ENCODE measurements at regions not wholly inside any gene's neighbourhood (a gene's known extent, or its start where the extent isn't known, plus 50 kb on each side); places are given as distances from the start of the nearest gene placed in this dataset.
A peak's percentile ranks its signal among the peaks of the same experiment; 100 is the strongest.
"Not testable (repeated sequence)": the region's sequence is repeated elsewhere in the genome, so short reads cannot be mapped to it uniquely, and the experiment has no call there.

GRCh38 chr13:63337921-63338320, 1922.3 kb upstream of the PCDH20 start:
- DNase-seq: no peak

- DNase-seq: no peak
Observed at GRCh38 chr13:63337041-63337440, 1921.4 kb upstream of the PCDH20 start.

GRCh38 chr13:63336549-63336948, 1920.9 kb upstream of the PCDH20 start:
- no peak for DNase-seq

GRCh38 chr13:63327584-63327983, 1911.9 kb upstream of the PCDH20 start:
- DNase-seq: no peak

- peak in 1 of 2 donors; percentile 3 for DNase-seq
Observed at GRCh38 chr13:63323441-63323840, 1907.8 kb upstream of the PCDH20 start.

GRCh38 chr13:63311587-63311986, 1895.9 kb upstream of the PCDH20 start:
- DNase-seq: no peak

GRCh38 chr13:63308549-63309165, 1893.0 kb upstream of the PCDH20 start:
- no peak for DNase-seq

GRCh38 chr13:63307228-63307627, 1891.6 kb upstream of the PCDH20 start:
- no peak for DNase-seq

GRCh38 chr13:63305641-63306133, 1890.0 kb upstream of the PCDH20 start:
- DNase-seq: no peak

GRCh38 chr13:63304497-63304896, 1888.8 kb upstream of the PCDH20 start:
- DNase-seq: no peak

- DNase-seq: no peak
Observed at GRCh38 chr13:63299866-63300394, 1884.3 kb upstream of the PCDH20 start.

- DNase-seq: no peak
Observed at GRCh38 chr13:63297163-63297562, 1881.5 kb upstream of the PCDH20 start.

GRCh38 chr13:63291701-63292100, 1876.1 kb upstream of the PCDH20 start:
- DNase-seq: no peak

- DNase-seq: no peak
Observed at GRCh38 chr13:63288576-63288975, 1872.9 kb upstream of the PCDH20 start.

GRCh38 chr13:63287926-63288325, 1872.3 kb upstream of the PCDH20 start:
- DNase-seq: no peak

- DNase-seq: no peak
Observed at GRCh38 chr13:63285426-63285825, 1869.8 kb upstream of the PCDH20 start.

- DNase-seq: no peak
Observed at GRCh38 chr13:63279136-63279535, 1863.5 kb upstream of the PCDH20 start.

GRCh38 chr13:63274772-63275171, 1859.1 kb upstream of the PCDH20 start:
- DNase-seq: no peak

GRCh38 chr13:63249411-63250187, 1834.0 kb upstream of the PCDH20 start:
- no peak for DNase-seq

- not testable (repeated sequence) for DNase-seq
Observed at GRCh38 chr13:63236667-63237396, 1821.2 kb upstream of the PCDH20 start.

GRCh38 chr13:63218596-63218995, 1802.9 kb upstream of the PCDH20 start:
- DNase-seq: not testable (repeated sequence)

- DNase-seq: no peak
Observed at GRCh38 chr13:63209330-63210017, 1793.8 kb upstream of the PCDH20 start.
